Muscle of back (tissue), 3 donors: ENCODE measurements at regions not wholly inside any gene's neighbourhood (a gene's known extent, or its start where the extent isn't known, plus 50 kb on each side); places are given as distances from the start of the nearest gene placed in this dataset.
"Not testable (repeated sequence)": the region's sequence is repeated elsewhere in the genome, so short reads cannot be mapped to it uniquely, and the experiment has no call there.

ENCODE experiments used
- DNase-seq, 3 donors: peaks; one replicate each; pipeline versions ENCODE4 v3.0.0 to v3.0.0-alpha.2; 2013

GRCh38 chr7:86592185-86592584, 51.5 kb upstream of the GRM3 start:
- DNase-seq: no peak

- DNase-seq: no peak
Observed at GRCh38 chr7:86574006-86574405, 69.7 kb upstream of the GRM3 start.

GRCh38 chr7:86558680-86559501, 84.8 kb upstream of the GRM3 start:
- DNase-seq: no peak

GRCh38 chr7:86534641-86535040, 109.1 kb upstream of the GRM3 start:
- no peak for DNase-seq

GRCh38 chr7:86504229-86504628, 139.5 kb upstream of the GRM3 start:
- DNase-seq: no peak

- no peak for DNase-seq
Observed at GRCh38 chr7:86499986-86500385, 143.7 kb upstream of the GRM3 start.

- no peak for DNase-seq
Observed at GRCh38 chr7:86485827-86486226, 157.9 kb upstream of the GRM3 start.

GRCh38 chr7:86479144-86479543, 164.6 kb upstream of the GRM3 start:
- DNase-seq: peak; percentile 8 to 68 (median 49)

- peak in 2 of 3 donors; percentile 28 to 71 for DNase-seq
Observed at GRCh38 chr7:86477343-86477935, 166.3 kb upstream of the GRM3 start.

- DNase-seq: no peak
Observed at GRCh38 chr7:86470763-86471162, 172.9 kb upstream of the GRM3 start.

GRCh38 chr7:86469680-86470295, 173.9 kb upstream of the GRM3 start:
- DNase-seq: peak; percentile 39 to 74 (median 65)

- no peak for DNase-seq
Observed at GRCh38 chr7:86454753-86455152, 189.0 kb upstream of the GRM3 start.

- no peak for DNase-seq
Observed at GRCh38 chr7:86453454-86453853, 190.3 kb upstream of the GRM3 start.

- no peak for DNase-seq
Observed at GRCh38 chr7:86448856-86449255, 194.9 kb upstream of the GRM3 start.

GRCh38 chr7:86445285-86445684, 198.4 kb upstream of the GRM3 start:
- DNase-seq: no peak

GRCh38 chr7:86444245-86444644, 199.5 kb upstream of the GRM3 start:
- DNase-seq: no peak

- not testable (repeated sequence) for DNase-seq
Observed at GRCh38 chr7:86440420-86440819, 203.3 kb upstream of the GRM3 start.

GRCh38 chr7:86437951-86438450, 205.7 kb upstream of the GRM3 start:
- no peak for DNase-seq

- no peak for DNase-seq
Observed at GRCh38 chr7:86431761-86432160, 211.9 kb upstream of the GRM3 start.

- no peak for DNase-seq
Observed at GRCh38 chr7:86411814-86412213, 231.9 kb upstream of the GRM3 start.

GRCh38 chr7:86407291-86407690, 236.4 kb upstream of the GRM3 start:
- DNase-seq: peak in 1 of 3 donors; percentile 12

- no peak for DNase-seq
Observed at GRCh38 chr7:86391813-86392212, 251.9 kb upstream of the GRM3 start.

- not testable (repeated sequence) for DNase-seq
Observed at GRCh38 chr7:86375602-86376001, 268.1 kb upstream of the GRM3 start.
